Body of pancreas (tissue), 4 donors: ENCODE measurements at regions not wholly inside any gene's neighbourhood (a gene's known extent, or its start where the extent isn't known, plus 50 kb on each side); places are given as distances from the start of the nearest gene placed in this dataset.
A peak's percentile ranks its signal among the peaks of the same experiment; 100 is the strongest.

Experiments
- ATAC-seq: fragments of 150-250 bp; one replicate; pipeline ENCODE4 v1.9.1; 2016
- DNase-seq, 4 donors: peaks; one replicate each; pipeline ENCODE4 v3.0.0-alpha.2; 2019
- H3K27ac ChIP-seq, 4 donors: fragments of 200-600 bp; sonication (generic); 1 replicate in 3 of 4; 2 replicates in 1 of 4; pipeline versions ENCODE4 v1.5.1 to v1.6.1; 2016 to 2019; ENCODE audit warnings: mild to moderate bottlenecking in 1 of 4, mixed read lengths in 1 of 4, moderate library complexity in 1 of 4
- H3K27me3 ChIP-seq, 2 donors: fragments of 200-600 bp; sonication (generic); one replicate each; pipeline ENCODE4 v1.6.0; 2016; ENCODE audit warnings: mild to moderate bottlenecking in 1 of 2
- H3K36me3 ChIP-seq, 2 donors: fragments of 200-600 bp; sonication (generic); replicated peaks in 1 of 2; 2 replicates each; pipeline ENCODE4 v1.5.1; 2016; ENCODE audit warnings: low read depth in 2 of 2; ENCODE audit not compliant: insufficient read depth in 1 of 2
- H3K4me1 ChIP-seq: fragments of 200-600 bp; sonication (generic); one replicate; pipeline ENCODE4 v1.6.0; 2016
- H3K4me3 ChIP-seq, 2 donors: fragments of 200-600 bp; sonication (generic); 1 replicate in 1 of 2; 2 replicates in 1 of 2; pipeline ENCODE4 v1.5.1; 2016 to 2019
- H3K9me3 ChIP-seq, 3 donors: fragments of 200-600 bp; sonication (generic); 1 replicate in 2 of 3; 2 replicates in 1 of 3; pipeline ENCODE4 v1.5.1; 2016
- CTCF ChIP-seq, 7 experiments: fragments of 450-650 bp in 4 of 7; fragments of 200-600 bp in 3 of 7; sonication (generic) in 3 of 7; IDR thresholded peaks; one replicate each; pipeline ENCODE4 v1.5.1; 2016 to 2019; ENCODE audit warnings: antibody characterized with exemption in 7 of 7
- POLR2A ChIP-seq, 3 donors: fragments of 450-650 bp; IDR thresholded peaks; one replicate each; pipeline ENCODE4 v1.6.1; 2016; ENCODE audit warnings: antibody characterized with exemption in 3 of 3, mild to moderate bottlenecking in 2 of 3
- WGBS, 2 donors: methylation state at CpG; one replicate each; pipeline ENCODE4 v1.1.5; 2017; 5-methylcytosine and 5-hydroxymethylcytosine counted together
- intact Hi-C: fragments of 100-400 bp; cut with DNase I; formaldehyde crosslinking; loops from one replicate; pipeline ENCODE4 v1.15.1; 2023

- H3K9me3 ChIP-seq: no peaks in the 10 kb centered on the region
- H3K4me1 ChIP-seq: peaks cover 10% of the 10 kb centered on the region
- DNase-seq: no peak
- intact Hi-C loops: no loop called here
- no peak for TF ChIP-seq CTCF (IDR thresholded peaks at IDR 0.05)
- no peak for TF ChIP-seq POLR2A (IDR thresholded peaks at IDR 0.05)
- ATAC-seq: no peak
- H3K4me3 ChIP-seq: no peak overlapping the region
- WGBS, 2 donors: 76 to 87% methylated on average over 6 of the region's 6 CpGs
- H3K27ac ChIP-seq: no peak overlapping the region
- H3K36me3 ChIP-seq: no peaks in the 10 kb centered on the region
- H3K27me3 ChIP-seq: no peaks in the 10 kb centered on the region
Measured at GRCh38 chr18:10351219-10351818, 103.1 kb upstream of the APCDD1 start.

- H3K9me3 ChIP-seq: no peaks in the 10 kb centered on the region
- H3K4me3 ChIP-seq: no peak overlapping the region
- no peaks in the 10 kb centered on the region for H3K36me3 ChIP-seq
- no peaks in the 10 kb centered on the region for H3K27me3 ChIP-seq
- H3K4me1 ChIP-seq: peaks cover 10% of the 10 kb centered on the region
- TF ChIP-seq CTCF (IDR thresholded peaks at IDR 0.05): no peak
- no peak for TF ChIP-seq POLR2A (IDR thresholded peaks at IDR 0.05)
- ATAC-seq (no peak), DNase-seq (peak in 1 of 4 donors; percentile 39)
- 38 to 50% methylated on average over 4 of the region's 4 CpGs for WGBS, 2 donors
- no peak overlapping the region for H3K27ac ChIP-seq
- intact Hi-C loops: no loop called here
Measured at GRCh38 chr18:10351858-10352257, 102.6 kb upstream of the APCDD1 start.

- H3K4me1 ChIP-seq: peaks cover 10% of the 10 kb centered on the region
- 87 to 97% methylated on average over 2 of the region's 2 CpGs for WGBS, 2 donors
- ATAC-seq: no peak
- H3K27ac ChIP-seq: no peak overlapping the region
- TF ChIP-seq POLR2A (IDR thresholded peaks at IDR 0.05): no peak
- no peak for TF ChIP-seq CTCF (IDR thresholded peaks at IDR 0.05)
- intact Hi-C loops: no loop called here
- no peaks in the 10 kb centered on the region for H3K36me3 ChIP-seq
- no peaks in the 10 kb centered on the region for H3K27me3 ChIP-seq
- no peak for DNase-seq
- no peak overlapping the region for H3K4me3 ChIP-seq
- H3K9me3 ChIP-seq: no peaks in the 10 kb centered on the region
Measured at GRCh38 chr18:10352671-10353070, 101.8 kb upstream of the APCDD1 start.

GRCh38 chr18:10353791-10354190, 100.6 kb upstream of the APCDD1 start:
- no peak for TF ChIP-seq POLR2A (IDR thresholded peaks at IDR 0.05)
- TF ChIP-seq CTCF (IDR thresholded peaks at IDR 0.05): no peak
- DNase-seq (peak in 1 of 4 donors; percentile 9), ATAC-seq (peak; percentile 57)
- 80 to 82% methylated on average over 2 of the region's 2 CpGs for WGBS, 2 donors
- Histone ChIP-seq H3K4me1 (peaks cover 10% of the 10 kb centered on the region), H3K27ac (peak overlapping the region in 2 of 4 donors; percentile 38 to 58), H3K4me3 (no peak overlapping the region), H3K36me3 (no peaks in the 10 kb centered on the region), H3K9me3 (no peaks in the 10 kb centered on the region), H3K27me3 (no peaks in the 10 kb centered on the region)
- intact Hi-C loops: no loop called here

- Histone ChIP-seq H3K4me3 (no peak overlapping the region), H3K27me3 (no peaks in the 10 kb centered on the region), H3K4me1 (peaks cover 10% of the 10 kb centered on the region), H3K9me3 (no peaks in the 10 kb centered on the region), H3K36me3 (no peaks in the 10 kb centered on the region), H3K27ac (peak overlapping the region in 2 of 4 donors; percentile 38 to 58)
- DNase-seq: peak in 1 of 4 donors; percentile 18
- intact Hi-C loops: no loop called here
- 36 to 71% methylated on average over 1 of the region's 1 CpG for WGBS, 2 donors
- ATAC-seq: peak; percentile 74
- TF ChIP-seq POLR2A (IDR thresholded peaks at IDR 0.05) (no peak), CTCF (IDR thresholded peaks at IDR 0.05) (no peak)
Measured at GRCh38 chr18:10354241-10354811, 100.1 kb upstream of the APCDD1 start.
